SK-N-SH (cell line): ENCODE measurements at regions not wholly inside any gene's neighbourhood (a gene's known extent, or its start where the extent isn't known, plus 50 kb on each side); places are given as distances from the start of the nearest gene placed in this dataset.

Experiments
- CTCF ChIA-PET: fragments of 300-600, 350-600 bp; formaldehyde crosslinking; extraction: SDS; loops from one replicate; lab custom pipeline; 2021; lab: Yijun Ruan, JAX
- POLR2A ChIA-PET: fragments of 350-600 bp; sonication (Branson Sonifier 250); formaldehyde crosslinking; extraction: SDS; loops from one replicate; lab custom pipeline; 2020; ENCODE audit warnings: antibody characterized with exemption, inconsistent platforms; lab: Yijun Ruan, JAX
- DNase-seq: peaks from one replicate; pipeline ENCODE4 v3.0.0; 2012
- H2AFZ ChIP-seq: fragments of 200-600 bp; sonication (generic); 2 replicates; pipeline ENCODE4 v1.8.1; 2016; ENCODE audit warnings: antibody characterized with exemption, mild to moderate bottlenecking, low read depth
- H3F3A ChIP-seq: fragments of 200-600 bp; sonication (generic); replicated peaks from 2 replicates; pipeline ENCODE3; 2016; ENCODE audit warnings: antibody characterized with exemption, mild to moderate bottlenecking; ENCODE audit not compliant: insufficient read depth
- H3K27ac ChIP-seq, 2 experiments: fragments of 200-500 bp in 1 of 2; fragments of 200-600 bp in 1 of 2; sonication (Bioruptor generic) in 1 of 2; sonication (generic), shearing (Covaris generic) in 1 of 2; 2 replicates each; pipeline versions ENCODE4 v1.5.1 to v1.6.1; 2014 to 2016; ENCODE audit warnings: low read depth in 2 of 2, inconsistent platforms in 1 of 2, low read length in 1 of 2, mild to moderate bottlenecking in 1 of 2, mixed read lengths in 1 of 2
- H3K27me3 ChIP-seq: fragments of 200-600 bp; sonication (generic), shearing (Covaris generic); 2 replicates; pipeline ENCODE4 v1.6.1; 2016; ENCODE audit warnings: mixed run types; ENCODE audit not compliant: insufficient read depth
- H3K36me3 ChIP-seq, 2 experiments: fragments of 200-500 bp in 1 of 2; fragments of 200-600 bp in 1 of 2; sonication (Bioruptor generic) in 1 of 2; sonication (generic) in 1 of 2; replicated peaks in 1 of 2; 2 replicates each; pipeline versions ENCODE3 to v1.5.1; 2014 to 2016; ENCODE audit warnings: low read length in 1 of 2, mild to moderate bottlenecking in 1 of 2; ENCODE audit not compliant: insufficient read depth in 2 of 2, control insufficient read depth in 1 of 2
- H3K4me1 ChIP-seq, 2 experiments: fragments of 200-500 bp in 1 of 2; fragments of 200-600 bp in 1 of 2; sonication (Bioruptor generic) in 1 of 2; sonication (generic), shearing (Covaris generic) in 1 of 2; 2 replicates each; pipeline versions ENCODE4 v1.5.1 to v1.6.1; 2014 to 2016; ENCODE audit warnings: low read depth in 1 of 2, low read length in 1 of 2, mixed run types in 1 of 2; ENCODE audit not compliant: insufficient read depth in 2 of 2, control insufficient read depth in 1 of 2
- H3K4me2 ChIP-seq: fragments of 200-600 bp; sonication (generic), shearing (Covaris generic); 2 replicates; pipeline ENCODE4 v1.6.1; 2017; ENCODE audit warnings: mixed run types
- H3K4me3 ChIP-seq, 2 experiments: fragments of 200-500 bp in 1 of 2; fragments of 200-600 bp in 1 of 2; sonication (Bioruptor generic) in 1 of 2; sonication (generic), shearing (Covaris generic) in 1 of 2; 2 replicates each; pipeline versions ENCODE4 v1.5.1 to v1.8.1; 2014 to 2016; ENCODE audit warnings: low read depth in 2 of 2, inconsistent platforms in 1 of 2, low read length in 1 of 2, mild to moderate bottlenecking in 1 of 2, mixed read lengths in 1 of 2, moderate library complexity in 1 of 2
- H3K79me2 ChIP-seq: fragments of 200-600 bp; sonication (generic); 2 replicates; pipeline ENCODE4 v1.8.1; 2017; ENCODE audit warnings: mild to moderate bottlenecking; ENCODE audit not compliant: insufficient read depth
- H3K9ac ChIP-seq: fragments of 200-600 bp; sonication (generic); 2 replicates; pipeline ENCODE4 v1.6.1; 2017; ENCODE audit warnings: mixed run types
- H3K9me2 ChIP-seq: fragments of 200-600 bp; sonication (generic); 2 replicates; pipeline ENCODE4 v1.6.1; 2017; ENCODE audit warnings: mixed run types
- H3K9me3 ChIP-seq: fragments of 200-600 bp; sonication (generic); 2 replicates; pipeline ENCODE4 v1.6.1; 2017; ENCODE audit warnings: mixed run types, mild to moderate bottlenecking, moderate library complexity
- H4K20me1 ChIP-seq: fragments of 200-600 bp; sonication (generic); 2 replicates; pipeline ENCODE4 v1.6.1; 2017; ENCODE audit warnings: mild to moderate bottlenecking, mixed run types; ENCODE audit not compliant: insufficient read depth
- CHD2 ChIP-seq: fragments of 150-350 bp; IDR thresholded peaks from 2 replicates; pipeline ENCODE4 v1.6.1; 2018; ENCODE audit warnings: low read length; ENCODE audit not compliant: partially characterized antibody
- EZH2phosphoT487 ChIP-seq: fragments of 200-600 bp; sonication (generic); IDR thresholded peaks from 2 replicates; pipeline ENCODE4 v1.6.1; 2017; ENCODE audit warnings: low read depth, mixed run types, mild to moderate bottlenecking, antibody characterized with exemption, moderate library complexity, borderline replicate concordance
- FOSL2 ChIP-seq: IDR thresholded peaks from 2 replicates; pipeline ENCODE4 v1.4.0; 2012; ENCODE audit warnings: low read depth, mild to moderate bottlenecking, moderate library complexity, borderline replicate concordance
- FOXJ3 ChIP-seq: sonication (generic); formaldehyde crosslinking; IDR thresholded peaks from 2 replicates; pipeline ENCODE4 v1.5.1; 2020; ENCODE audit warnings: mild to moderate bottlenecking, missing genetic modification reagents
- FOXM1 ChIP-seq: IDR thresholded peaks from 2 replicates; pipeline ENCODE4 v1.4.0; 2012; ENCODE audit warnings: low read depth, mild to moderate bottlenecking
- GATA2 ChIP-seq: sonication (generic); formaldehyde crosslinking; IDR thresholded peaks from 2 replicates; pipeline ENCODE4 v1.5.0; 2020; ENCODE audit warnings: mild to moderate bottlenecking, missing genetic modification reagents
- JUND ChIP-seq: IDR thresholded peaks from 2 replicates; pipeline ENCODE4 v1.4.0; 2012
- RCOR1 ChIP-seq: fragments of 150-350 bp; IDR thresholded peaks from 2 replicates; pipeline ENCODE4 v1.6.1; 2017; ENCODE audit warnings: antibody characterized with exemption, low read length
- RXRA ChIP-seq: IDR thresholded peaks from 2 replicates; pipeline ENCODE4 v1.4.0; 2012; ENCODE audit warnings: low read depth, mild to moderate bottlenecking, borderline replicate concordance
- SIN3A ChIP-seq: IDR thresholded peaks from 2 replicates; pipeline ENCODE4 v1.6.1; 2012; ENCODE audit warnings: low read depth, mild to moderate bottlenecking, low read length, moderate library complexity, borderline replicate concordance
- TAF1 ChIP-seq: IDR thresholded peaks from 2 replicates; pipeline ENCODE4 v1.6.1; 2012; ENCODE audit warnings: low read depth, mild to moderate bottlenecking, low read length, moderate library complexity, borderline replicate concordance
- TCF12 ChIP-seq: IDR thresholded peaks from 2 replicates; pipeline ENCODE4 v1.4.0; 2012
- TEAD4 ChIP-seq: IDR thresholded peaks from 2 replicates; pipeline ENCODE4 v1.4.0; 2012; ENCODE audit warnings: mild to moderate bottlenecking, borderline replicate concordance; ENCODE audit not compliant: insufficient read depth
- USF2 ChIP-seq: fragments of 150-350 bp; IDR thresholded peaks from 2 replicates; pipeline ENCODE4 v1.6.1; 2017; ENCODE audit warnings: antibody characterized with exemption, low read length, low read depth, borderline replicate concordance
- WGBS: methylation state at CpG from one replicate; pipeline ENCODE4 v1.1.6; 2017; ENCODE audit warnings: low lambda C conversion rate; 5-methylcytosine and 5-hydroxymethylcytosine counted together

DNA sequence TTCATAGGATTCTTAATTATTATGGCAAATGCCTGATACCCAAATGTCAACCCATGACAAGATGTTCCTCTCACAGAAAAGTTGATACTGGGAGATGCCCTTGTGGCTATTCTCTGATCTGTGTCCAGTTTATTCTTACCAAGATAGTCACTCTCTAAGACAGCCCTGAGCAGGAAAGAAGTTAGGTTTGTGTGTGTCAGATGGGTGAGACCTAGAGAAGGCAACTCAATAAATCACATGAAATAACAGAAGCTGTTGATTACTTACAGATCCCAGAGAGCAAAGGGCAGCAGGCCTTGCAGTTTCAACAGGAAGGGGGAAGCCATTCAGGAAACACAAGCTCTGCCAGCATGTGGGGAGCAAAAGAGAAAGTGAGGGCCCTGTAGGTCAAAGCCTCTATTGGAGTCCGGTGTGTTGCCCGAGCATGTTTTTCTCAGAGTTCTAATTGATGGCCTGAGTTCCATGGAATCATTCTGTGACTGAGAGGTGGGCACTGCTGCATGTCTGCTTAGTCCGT is 1193.7 kb upstream of the CDH18 start:
- Histone ChIP-seq H2AFZ (no peak overlapping the region), H3K4me1 (no peaks in the 10 kb centered on the region), H3K4me3 (no peak overlapping the region), H3K27me3 (peaks cover 5% of the 10 kb centered on the region), H3K9ac (no peak overlapping the region)
- DNase-seq, result no peak
- POLR2A ChIA-PET, result no interaction called here
- WGBS, result 39% methylated on average over 3 of the region's 3 CpGs
- CTCF ChIA-PET, result no interaction called here
- TF ChIP-seq FOSL2, result no peak
- no peak for TF ChIP-seq TEAD4
- no peak for TF ChIP-seq SIN3A
- no peak for TF ChIP-seq TCF12
- no peak for TF ChIP-seq RCOR1
- TF ChIP-seq JUND, result no peak
- TF ChIP-seq USF2, result no peak
- TF ChIP-seq FOXJ3 (CRISPR knock-in tag), result no peak
- TF ChIP-seq, all 33 proteins: peak for 0
- Histone ChIP-seq H3K4me2 (no peak overlapping the region), H4K20me1 (no peaks in the 10 kb centered on the region), H3K79me2 (no peaks in the 10 kb centered on the region), H3K36me3 (no peaks in the 10 kb centered on the region), H3F3A (no peaks in the 10 kb centered on the region), H3K9me2 (no peaks in the 10 kb centered on the region), H3K27ac (no peak overlapping the region), H3K9me3 (no peaks in the 10 kb centered on the region)

GRCh38 chr5:21173526-21173925 is 1185.5 kb upstream of the CDH18 start:
- TF ChIP-seq RXRA, result no peak
- no peak for TF ChIP-seq FOXM1
- no peak for TF ChIP-seq GATA2 (CRISPR knock-in tag)
- no peak for TF ChIP-seq FOXJ3 (CRISPR knock-in tag)
- TF ChIP-seq EZH2phosphoT487, result no peak
- TF ChIP-seq TAF1, result no peak
- TF ChIP-seq CHD2, result no peak
- Histone ChIP-seq H3K9me3 (no peaks in the 10 kb centered on the region), H3K9me2 (no peaks in the 10 kb centered on the region), H3K4me3 (no peak overlapping the region), H3F3A (no peaks in the 10 kb centered on the region), H3K36me3 (no peaks in the 10 kb centered on the region), H2AFZ (no peak overlapping the region), H3K9ac (no peak overlapping the region), H4K20me1 (no peaks in the 10 kb centered on the region), H3K4me1 (no peaks in the 10 kb centered on the region), H3K27ac (no peak overlapping the region), H3K79me2 (no peaks in the 10 kb centered on the region), H3K27me3 (no peaks in the 10 kb centered on the region), H3K4me2 (no peak overlapping the region)
- DNase-seq, result no peak
- POLR2A ChIA-PET, result no interaction called here
- CTCF ChIA-PET, result no interaction called here
- WGBS, result 37% methylated on average over 2 of the region's 2 CpGs
